Activated CD4-positive, alpha-beta T cell treated with anti-CD3 and anti-CD28 coated beads, Interleukin-2, amount 50 U/mL, for 4 hours (primary cell): ENCODE measurements at regions not wholly inside any gene's neighbourhood (a gene's known extent, or its start where the extent isn't known, plus 50 kb on each side); places are given as distances from the start of the nearest gene placed in this dataset.

Experiments
- DNase-seq, 2 experiments: peaks; one replicate each; pipeline ENCODE4 v3.0.0-alpha.2; 2020

DNA sequence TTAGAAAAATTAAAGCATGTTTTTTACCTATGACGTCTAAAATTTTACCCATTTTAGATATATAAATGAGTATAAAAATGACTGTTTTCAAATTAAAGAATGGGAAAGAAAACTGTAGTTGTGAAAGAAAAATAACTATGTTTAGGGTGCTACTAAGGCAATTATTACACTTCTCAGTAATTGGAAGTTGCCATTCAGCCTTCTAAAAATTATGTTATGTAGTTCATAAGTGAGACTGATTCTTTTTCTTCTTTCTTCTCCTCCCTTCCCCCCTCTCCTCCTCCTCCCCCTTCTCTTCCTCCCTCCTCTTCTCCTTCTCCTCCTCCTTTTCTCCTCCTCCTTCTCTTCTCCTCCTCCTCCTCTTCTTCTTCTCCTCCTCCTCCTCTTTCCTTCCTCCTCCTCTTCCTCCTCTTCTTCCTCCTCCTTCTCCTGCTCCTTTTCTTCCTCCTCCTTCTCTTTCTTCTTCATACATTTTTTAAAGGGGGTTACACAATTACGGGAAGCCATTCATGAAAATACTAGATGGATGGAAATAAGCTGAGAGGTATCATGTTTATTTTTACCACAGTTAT is 223.6 kb downstream of the CETN3 start:
- DNase-seq: no peak

DNA sequence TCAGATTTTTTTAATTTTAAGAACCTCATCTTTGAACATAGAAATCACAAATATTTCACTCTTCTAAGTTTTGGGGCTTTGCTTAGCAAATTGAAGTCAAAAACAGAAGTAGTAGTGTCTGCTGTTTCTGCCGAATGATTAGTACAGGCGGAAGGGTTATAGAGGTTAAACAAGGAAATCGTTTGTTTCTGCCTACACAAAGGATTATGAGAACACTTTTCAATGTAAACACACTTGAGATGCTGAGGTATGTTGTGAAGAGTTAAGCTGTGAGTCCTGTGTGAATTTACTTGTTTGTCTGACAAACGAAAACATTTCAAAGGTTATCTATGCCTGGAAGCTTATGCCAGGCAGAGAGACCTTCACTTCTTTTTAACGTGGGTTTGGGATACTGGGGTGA is 224.8 kb downstream of the CETN3 start:
- DNase-seq: no peak

DNA sequence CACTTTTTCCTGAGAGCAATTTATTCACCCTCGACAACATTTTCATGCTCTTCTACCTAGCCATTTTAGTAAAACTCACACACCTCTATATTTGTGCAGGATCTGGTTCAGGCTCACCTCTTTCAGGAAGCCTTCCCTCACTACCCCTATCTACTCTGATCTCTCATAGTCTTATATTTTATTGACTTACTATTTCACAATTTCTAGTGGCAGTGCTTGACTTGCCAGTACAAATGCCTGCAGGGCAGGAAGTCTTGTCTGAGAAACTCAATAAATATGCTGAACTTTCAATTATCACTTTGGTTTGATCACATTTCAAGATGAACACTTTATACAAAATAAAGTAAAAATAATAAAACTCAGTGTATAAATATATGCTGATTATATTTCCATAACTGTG is 226.8 kb downstream of the CETN3 start:
- DNase-seq: no peak

DNA sequence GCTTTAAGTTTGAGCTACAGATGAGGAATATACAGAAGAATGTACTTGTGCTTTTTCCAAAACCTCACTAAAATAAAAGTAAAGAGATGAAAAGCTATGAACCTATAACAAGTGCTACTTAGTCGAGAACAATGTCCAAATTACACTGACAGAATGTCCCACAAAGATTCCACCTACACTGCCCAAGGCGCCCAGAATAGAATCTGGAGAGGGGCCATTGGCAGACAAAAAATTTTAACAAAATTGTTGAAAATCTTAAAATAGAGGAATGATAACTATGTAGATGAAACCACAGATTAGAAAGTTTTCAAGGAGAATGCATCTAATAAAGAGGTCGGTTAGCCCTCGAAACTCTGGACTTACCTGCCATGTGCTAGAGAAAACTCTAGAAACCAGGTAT is 235.3 kb downstream of the CETN3 start:
- no peak for DNase-seq

DNA sequence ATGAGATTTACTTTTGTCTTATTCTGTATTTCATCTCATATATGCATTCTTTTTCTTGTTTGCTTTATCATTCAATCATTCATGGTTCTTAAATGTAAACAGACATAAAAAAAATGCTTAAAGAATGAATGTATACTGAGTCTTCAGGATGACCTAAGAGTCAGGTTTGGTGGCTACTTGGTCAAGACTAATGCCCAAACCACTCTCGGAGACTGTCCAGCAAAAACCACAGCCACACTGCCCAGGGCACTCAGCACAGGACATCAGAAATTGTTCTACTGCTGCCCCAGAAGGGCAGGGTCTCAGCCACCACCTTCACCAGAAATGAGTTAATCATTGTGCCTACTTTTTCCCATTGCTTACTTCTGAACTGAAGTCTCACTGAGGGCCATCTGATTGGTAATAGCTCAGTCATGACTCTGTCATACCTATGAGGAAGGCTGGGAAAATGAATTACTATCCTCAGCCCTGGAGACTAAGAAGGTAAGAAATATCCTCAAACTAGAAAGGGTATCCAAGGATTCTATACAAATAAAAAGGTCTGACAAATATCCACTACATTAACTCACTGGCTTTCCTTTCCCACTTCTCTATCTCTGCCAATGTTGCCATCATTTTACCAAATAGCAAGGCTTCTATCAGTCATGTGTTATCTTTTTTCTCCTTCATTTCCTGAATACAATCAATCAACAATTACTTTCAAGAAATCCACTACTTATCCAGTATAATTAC is 236.1 kb downstream of the CETN3 start:
- no peak for DNase-seq

DNA sequence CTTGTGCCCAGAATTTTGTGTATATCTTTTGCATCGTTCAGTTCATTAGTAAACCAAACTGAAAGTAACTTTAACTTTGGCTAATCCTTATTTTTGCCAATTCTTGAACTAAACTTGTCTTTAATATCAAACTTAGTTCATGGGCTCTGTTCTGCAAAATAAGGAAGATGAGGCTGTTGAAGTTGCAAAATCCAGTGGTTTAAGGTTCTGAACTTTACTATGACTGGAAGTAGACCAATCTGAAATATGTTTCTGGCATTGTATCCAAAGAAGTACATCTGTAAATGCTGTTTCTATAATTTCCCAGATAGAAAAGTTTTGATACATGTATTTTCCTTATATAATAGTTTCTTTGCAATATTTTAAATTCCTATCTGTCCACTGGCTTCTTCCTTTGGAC is 238.1 kb downstream of the CETN3 start:
- DNase-seq: no peak

DNA sequence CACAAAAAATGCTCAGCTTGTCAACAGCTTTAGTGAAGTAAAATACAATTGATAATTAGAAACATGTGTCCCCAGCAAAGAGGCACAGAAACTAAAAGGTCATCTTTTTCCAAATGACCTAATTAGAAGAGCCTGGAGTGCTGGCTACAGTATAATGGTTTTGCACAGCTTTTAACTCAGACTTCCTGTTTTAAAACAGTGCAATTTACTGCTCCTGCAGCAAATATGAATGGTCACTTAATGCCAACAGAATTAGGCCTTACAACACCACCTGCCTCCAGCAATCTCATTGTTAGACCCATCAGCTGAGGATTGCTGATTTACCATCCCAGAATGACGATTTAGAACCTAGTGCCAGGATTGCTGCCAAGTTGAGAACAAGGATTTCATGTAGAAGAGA is 239.3 kb downstream of the CETN3 start:
- DNase-seq: no peak

DNA sequence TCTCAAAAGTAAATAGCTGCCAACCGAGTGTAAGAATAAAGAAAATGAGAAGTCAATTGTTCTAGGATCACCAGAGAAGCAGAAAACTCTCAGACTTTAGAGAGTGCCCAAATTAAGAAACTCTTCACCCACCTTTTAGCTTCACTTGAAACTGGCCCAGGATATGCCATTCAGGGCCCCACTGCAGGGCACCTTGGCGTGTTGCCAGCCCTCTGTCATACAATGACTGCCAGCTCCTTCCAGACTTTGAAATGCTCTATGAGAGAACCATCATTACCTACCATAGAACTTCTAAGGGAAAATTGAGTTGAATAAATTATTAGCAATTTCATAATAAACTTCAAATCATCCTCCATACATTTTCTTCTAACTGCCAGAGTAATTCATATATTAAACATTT is 240.5 kb downstream of the CETN3 start:
- DNase-seq: no peak

DNA sequence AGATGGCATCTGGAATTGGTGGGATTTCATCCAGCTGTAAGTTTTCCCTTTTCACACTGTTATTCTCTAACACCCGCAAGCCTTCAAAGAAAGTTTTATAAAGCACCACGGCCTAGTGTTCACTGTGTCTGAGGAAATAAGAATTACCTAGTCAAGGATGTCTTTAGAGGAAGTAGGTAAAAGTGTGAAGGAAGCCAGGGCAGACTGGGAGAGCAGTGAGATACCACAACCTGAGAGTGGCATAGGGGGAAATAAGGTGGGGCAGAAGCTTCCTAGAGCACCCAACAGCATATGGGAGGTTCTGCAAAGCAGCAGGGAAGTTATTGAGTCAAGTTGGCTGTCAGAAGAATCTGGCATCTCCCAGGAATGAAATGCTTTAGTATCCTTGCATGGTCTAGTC is 241.2 kb downstream of the CETN3 start:
- no peak for DNase-seq

DNA sequence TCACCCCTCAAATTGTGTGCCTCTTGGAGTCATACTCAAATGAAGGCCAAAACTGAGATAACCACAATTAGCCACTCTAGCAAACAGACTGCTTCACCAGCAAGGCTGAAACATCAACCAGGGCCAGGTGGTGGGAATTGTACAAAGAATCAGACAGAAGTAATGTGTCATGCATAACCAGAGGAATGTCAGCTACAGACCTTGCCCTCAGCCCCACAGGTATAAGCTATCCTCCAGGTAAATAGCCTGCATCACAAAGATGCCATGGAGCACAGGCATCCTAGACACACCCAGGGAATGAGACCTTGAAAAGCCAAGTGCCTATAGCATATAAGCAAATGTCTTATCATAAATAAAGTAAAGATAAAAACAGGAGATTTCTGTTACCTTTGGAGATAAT is 242.7 kb downstream of the CETN3 start:
- DNase-seq: no peak

DNA sequence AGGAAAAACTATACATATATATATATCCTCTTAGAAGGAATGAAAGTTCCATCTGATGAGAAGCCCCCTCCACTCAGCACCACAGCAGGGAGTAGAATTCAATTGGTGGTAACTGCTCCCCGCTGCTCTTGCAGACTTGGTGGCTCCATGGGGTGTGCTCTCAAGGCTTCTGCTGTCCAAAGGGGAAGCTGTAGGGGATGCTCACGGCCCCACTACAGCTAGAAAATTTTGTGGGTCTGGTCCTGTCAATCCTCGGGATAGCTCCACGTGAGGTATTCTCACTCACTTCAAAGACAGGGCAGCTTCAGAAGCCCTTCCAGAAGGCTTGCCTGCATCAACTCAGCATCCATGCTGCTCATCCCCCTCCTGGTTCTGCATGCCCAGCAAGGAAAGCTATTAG is 247.2 kb downstream of the CETN3 start:
- no peak for DNase-seq

DNA sequence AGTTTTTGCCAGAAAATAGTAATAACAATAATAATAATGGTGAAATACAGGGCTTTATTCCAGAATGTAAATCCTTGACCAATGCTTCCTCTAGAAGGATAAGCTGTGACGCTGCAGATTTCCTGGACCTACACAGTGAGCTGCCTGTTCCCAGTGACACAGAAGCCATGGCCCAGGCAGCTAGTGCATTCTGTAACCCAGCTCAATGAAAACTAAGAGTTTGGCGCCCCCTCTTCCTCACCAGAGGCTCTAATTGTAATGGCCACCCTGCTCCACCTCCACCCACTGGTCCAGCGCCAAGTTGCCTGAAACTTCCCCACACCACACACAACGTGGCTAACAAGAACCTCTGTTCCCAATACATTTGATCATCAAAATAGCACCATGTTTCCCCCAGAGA is 248.1 kb downstream of the CETN3 start:
- no peak for DNase-seq

DNA sequence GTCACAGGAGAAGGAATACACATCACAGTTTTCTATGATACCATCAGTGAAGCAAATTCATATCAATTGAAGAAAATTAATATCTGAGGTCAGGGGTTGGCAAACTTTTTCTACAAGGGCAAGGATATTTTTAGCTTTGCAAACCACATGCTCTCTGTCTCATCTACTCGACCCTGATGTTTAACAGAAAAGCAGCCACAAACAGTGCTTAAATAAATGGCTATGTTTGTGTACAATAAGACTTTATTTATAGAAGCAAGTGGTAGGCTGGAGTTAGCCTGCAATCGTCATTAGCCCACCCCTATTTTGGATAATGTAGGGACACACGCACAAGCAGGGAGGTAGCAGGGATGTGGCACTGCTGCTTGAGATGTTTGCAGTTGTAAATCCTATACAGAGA is 251.4 kb downstream of the CETN3 start:
- no peak for DNase-seq

DNA sequence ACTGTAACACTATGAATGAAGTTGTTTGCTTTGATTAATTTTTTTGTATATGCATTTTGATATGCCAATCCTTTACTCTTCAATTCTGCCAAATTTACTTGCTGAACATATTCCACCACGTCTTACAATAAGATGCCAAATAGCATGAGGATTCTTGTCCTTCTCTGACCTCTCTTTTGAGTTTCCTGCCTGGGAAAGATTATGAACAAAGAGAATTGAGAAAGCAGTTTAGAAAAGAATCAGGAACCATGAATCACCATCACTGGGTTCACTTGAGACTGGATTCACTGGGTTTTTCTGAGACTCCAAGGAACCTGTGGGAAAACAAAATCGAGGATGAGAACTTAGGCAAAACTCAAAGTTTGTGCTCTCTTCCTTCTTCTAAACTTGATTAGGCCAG is 256.5 kb downstream of the CETN3 start:
- DNase-seq: no peak

DNA sequence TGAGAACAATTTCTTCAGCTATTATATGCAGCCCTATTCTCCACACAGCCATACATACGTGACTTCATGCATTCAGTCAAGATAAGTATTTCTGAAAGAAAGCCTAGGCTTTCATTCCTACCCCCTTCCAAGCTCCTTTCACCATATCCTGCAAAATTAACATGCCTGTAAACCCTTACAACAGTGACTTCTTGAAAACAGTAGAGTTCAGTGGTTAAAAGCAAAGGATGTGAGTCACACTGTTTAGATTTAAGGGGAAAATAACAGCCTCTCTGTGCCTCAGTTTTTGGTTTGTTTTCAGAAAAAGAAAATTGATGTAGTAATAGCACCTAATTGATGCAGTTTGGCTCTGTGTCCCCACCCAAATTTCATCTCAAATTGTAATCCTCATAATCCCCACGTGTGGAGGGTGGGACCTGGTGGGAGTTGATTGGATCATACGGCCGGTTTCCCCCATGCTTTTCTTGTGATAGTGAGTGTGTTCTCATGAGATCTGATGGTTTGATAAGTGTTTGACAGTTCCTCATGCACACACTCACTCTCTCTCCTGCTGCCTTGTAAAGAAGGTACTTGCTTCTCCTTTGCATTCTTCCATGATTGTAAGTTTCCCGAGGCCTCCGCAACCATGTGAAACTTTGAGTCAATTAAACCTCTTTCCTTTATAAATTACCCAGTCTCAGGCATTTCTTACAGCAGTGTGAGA is 264.8 kb downstream of the CETN3 start:
- DNase-seq: no peak

DNA sequence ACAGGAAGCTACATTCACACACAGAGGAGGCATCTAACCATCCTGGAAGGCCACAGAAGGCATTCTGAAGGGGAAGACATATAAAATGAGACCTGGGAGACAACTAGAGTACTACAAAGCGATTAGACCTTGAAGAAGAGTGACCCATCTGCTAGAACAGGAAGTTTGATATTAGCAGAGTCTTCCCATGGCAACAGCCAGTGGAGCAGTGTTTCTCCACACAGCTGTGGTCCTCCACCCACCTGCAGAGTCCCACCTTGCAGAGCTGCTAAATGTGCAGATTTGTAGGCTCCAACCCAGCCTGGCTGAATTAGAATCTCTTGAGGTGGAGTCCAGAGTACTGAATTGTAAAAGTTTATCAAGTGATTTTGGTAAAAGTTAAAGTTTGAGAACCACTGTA is 267.0 kb downstream of the CETN3 start:
- DNase-seq: no peak

DNA sequence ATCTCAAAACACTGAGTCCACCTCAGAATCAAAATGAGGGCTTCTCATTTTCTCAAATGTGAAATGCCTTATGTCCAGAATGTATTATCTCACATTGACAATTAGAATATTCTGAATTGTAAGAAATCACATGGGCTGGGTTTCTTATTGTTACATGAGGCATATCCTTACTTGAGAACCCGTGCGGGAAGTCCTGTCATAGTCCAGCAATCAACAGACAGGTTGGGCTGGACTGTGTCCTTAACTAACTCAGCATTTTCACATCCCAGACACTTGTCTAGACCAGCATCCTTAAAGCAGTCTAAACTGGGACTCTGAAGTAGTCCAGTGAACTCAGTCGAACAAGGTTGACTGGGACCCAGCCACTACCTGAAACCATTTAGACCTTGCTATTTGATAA is 267.6 kb downstream of the CETN3 start:
- no peak for DNase-seq

DNA sequence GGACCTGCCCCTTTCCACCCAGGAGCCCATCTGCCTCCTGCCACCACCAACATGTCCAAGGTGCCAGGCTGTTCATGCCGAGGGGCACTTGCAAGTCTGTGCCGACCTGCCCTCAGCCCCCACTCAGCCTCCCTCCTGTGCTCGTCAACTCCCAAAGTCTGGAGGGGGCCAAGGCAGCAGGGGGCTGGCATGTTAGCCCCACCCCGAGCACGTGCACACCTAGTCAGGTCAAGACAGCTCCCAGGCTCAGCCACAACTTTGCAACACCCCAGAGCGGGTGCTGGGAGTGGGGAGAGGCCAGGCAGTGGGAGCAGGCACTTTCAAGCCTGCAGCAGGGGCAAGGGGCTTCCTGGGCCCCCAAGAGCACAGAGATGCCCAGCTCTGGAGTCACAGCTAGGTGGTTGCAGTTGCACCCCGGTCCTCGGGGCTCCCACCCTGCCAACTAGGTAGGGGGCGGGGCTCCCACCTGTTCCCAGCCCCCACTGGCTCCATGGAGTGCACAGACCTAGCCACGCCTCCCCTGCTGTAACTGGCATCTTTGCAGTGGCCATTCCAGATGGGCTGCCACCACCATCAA is 272.5 kb downstream of the CETN3 start:
- no peak for DNase-seq

DNA sequence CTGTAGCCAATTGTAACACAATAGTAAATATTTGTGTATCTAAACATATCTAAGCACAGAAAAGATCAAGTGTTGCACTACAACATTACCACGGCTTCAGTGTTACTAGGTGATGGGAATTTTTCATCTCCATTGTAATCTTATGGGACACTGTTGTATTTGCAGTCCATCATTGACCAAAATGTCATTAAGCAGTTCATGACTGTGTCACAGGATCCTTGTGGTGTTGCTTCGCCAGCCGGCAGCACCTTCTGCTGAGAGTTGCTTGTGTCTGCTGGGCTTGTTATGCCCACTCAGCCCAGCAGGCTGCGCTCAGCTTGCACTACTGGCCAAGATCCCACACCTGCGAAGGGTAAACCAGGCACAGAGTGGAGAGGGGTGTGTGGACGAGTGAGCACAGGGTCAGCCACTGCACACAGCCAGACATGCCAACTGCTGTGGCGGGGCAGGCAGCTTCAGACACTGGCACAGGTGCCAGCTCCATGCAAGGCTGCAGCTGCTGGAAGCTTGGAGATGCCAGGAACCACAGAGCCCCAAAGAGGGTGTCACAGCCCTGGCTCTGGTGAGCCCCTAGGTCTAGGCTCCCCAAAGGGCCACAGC is 273.7 kb downstream of the CETN3 start:
- no peak for DNase-seq

DNA sequence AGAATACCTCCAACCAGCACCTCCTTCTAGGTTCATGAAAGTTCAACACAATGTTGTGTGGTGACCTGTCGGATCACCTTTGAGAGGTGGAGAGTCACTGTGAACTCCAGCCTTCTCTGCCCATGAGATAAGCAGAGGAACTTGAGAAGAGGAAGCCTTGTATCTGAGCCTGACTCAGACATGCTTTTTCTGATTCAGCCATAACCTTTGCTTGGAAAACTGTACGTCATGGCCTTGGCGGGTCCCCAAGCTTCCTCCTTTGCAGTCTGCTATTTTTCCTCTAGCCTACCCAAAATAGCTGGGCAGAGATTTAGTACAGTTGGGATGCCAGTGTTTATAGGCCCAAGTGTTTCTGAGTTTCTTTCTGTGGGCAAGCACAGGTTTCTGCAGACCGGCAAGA is 274.7 kb downstream of the CETN3 start:
- DNase-seq: no peak

DNA sequence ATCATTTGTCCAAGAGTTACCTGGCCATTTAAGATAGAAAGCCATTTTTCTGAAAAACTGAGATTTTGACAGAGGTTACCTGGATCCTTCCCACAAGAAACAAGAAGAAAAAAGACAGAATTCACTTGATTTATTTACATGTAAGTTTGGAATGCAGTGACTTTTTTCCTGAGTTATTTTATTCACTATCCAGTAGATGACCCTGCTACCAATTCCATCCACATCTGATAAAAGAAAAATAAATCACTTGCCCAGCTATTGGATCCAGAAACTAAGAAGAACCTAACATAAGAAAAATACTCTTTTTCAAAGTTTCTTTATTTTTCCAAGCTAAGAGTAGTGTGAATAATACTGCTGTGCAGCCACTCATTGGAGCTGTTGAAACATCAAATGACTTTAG is 275.2 kb downstream of the CETN3 start:
- no peak for DNase-seq

DNA sequence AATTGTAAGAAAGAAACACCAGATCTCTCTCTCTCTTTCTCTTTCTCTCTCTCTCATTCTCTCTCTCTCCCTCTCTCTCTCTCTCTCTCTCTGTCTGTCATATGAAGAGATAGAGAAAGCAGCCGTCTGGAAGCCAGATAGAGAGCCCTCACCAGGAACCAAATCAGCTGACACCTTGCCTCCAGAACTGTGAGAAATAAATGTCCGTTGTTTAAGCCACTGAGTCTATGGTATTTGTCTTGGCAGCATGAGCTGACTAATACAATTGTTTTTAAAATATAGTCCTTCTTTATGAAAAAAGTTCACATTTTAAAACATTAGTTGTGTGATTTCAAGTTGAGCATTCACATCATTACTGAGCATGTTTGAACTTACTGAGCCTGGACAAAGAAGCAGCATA is 275.6 kb downstream of the CETN3 start:
- no peak for DNase-seq

DNA sequence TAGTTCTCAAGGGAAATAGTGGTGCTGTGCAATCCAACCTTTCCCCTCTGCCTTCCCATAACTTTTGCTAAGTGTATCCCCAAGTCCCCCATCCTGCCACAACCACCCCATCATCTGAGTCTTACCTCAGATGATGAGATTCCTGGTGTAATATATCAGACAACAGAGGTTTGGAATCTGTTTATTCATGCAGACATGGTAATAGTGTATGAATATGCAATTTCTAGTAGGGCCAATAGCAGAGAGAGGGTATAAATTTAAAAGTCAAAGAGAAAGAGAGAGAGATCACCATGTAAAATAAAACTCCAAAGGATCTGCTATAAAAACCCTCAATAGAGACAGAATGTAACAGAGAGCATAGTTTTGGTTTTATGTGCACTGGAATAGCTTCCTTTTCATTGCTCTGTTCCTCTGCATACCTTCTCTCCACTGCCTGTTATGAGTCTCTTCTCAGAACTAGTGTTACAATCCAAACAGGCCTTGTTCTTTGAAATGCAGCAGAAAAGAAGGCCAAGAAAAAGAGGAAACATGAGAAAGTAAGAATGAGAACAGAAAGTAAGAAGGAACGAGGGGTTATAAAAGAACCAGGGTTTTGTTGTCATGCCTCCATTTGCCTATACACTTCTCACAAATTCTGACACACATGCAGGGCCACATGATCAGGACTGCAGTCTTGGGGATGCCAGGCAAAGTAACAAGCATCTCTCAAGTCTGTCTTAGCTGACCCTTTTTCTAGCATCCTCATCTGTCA is 278.0 kb downstream of the CETN3 start:
- DNase-seq: no peak
